HEK293T (cell line): ENCODE measurements at regions not wholly inside any gene's neighbourhood (a gene's known extent, or its start where the extent isn't known, plus 50 kb on each side); places are given as distances from the start of the nearest gene placed in this dataset.

Source experiments
- ARNT ChIP-seq: fragments of 450-650 bp; IDR thresholded peaks from 2 replicates; pipeline ENCODE4 v1.6.1; 2017; ENCODE audit warnings: mild to moderate bottlenecking
- CTBP1 ChIP-seq: fragments of 450-650 bp; IDR thresholded peaks from 2 replicates; pipeline ENCODE4 v1.6.1; 2016; ENCODE audit warnings: borderline replicate concordance
- ELF4 ChIP-seq: fragments of 450-650 bp; IDR thresholded peaks from 2 replicates; pipeline ENCODE4 v1.6.1; 2017; ENCODE audit warnings: antibody characterized with exemption
- FOXA1 ChIP-seq: fragments of 450-650 bp; IDR thresholded peaks from 2 replicates; pipeline ENCODE4 v1.6.1; 2016; ENCODE audit warnings: mild to moderate bottlenecking
- FOXK2 ChIP-seq: fragments of 450-650 bp; IDR thresholded peaks from 2 replicates; pipeline ENCODE4 v1.6.1; 2016; ENCODE audit warnings: mild to moderate bottlenecking
- FOXM1 ChIP-seq: fragments of 450-650 bp; IDR thresholded peaks from 2 replicates; pipeline ENCODE4 v1.6.1; 2017; ENCODE audit warnings: mild to moderate bottlenecking, borderline replicate concordance
- L3MBTL2 ChIP-seq: fragments of 450-650 bp; conservative IDR thresholded peaks from 2 replicates; pipeline ENCODE4 v1.6.1; 2016; ENCODE audit warnings: mild to moderate bottlenecking
- LEF1 ChIP-seq: fragments of 450-650 bp; IDR thresholded peaks from 2 replicates; pipeline ENCODE4 v1.6.1; 2017; ENCODE audit warnings: mild to moderate bottlenecking, borderline replicate concordance
- NFRKB ChIP-seq: fragments of 450-650 bp; IDR thresholded peaks from 2 replicates; pipeline ENCODE4 v1.6.1; 2016; ENCODE audit warnings: mild to moderate bottlenecking, moderate library complexity
- PKNOX1 ChIP-seq: fragments of 450-650 bp; IDR thresholded peaks from 2 replicates; pipeline ENCODE4 v1.6.1; 2016
- SP1 ChIP-seq: fragments of 450-650 bp; IDR thresholded peaks from 2 replicates; pipeline ENCODE4 v1.6.1; 2017
- SUZ12 ChIP-seq: fragments of 450-650 bp; IDR thresholded peaks from 2 replicates; pipeline ENCODE4 v1.6.1; 2016; ENCODE audit warnings: mild to moderate bottlenecking
- TARDBP ChIP-seq: fragments of 450-650 bp; IDR thresholded peaks from 2 replicates; pipeline ENCODE4 v1.6.1; 2016
- ZNF384 ChIP-seq: fragments of 450-650 bp; IDR thresholded peaks from 2 replicates; pipeline ENCODE4 v1.6.1; 2016

GRCh38 chr1:87718241-87718950 is 389.7 kb downstream of the LMO4 start:
- TF ChIP-seq ARNT (peak; percentile 95), FOXA1 (no peak), ELF4 (no peak), FOXM1 (no peak), NFRKB (no peak), TARDBP (no peak), FOXK2 (no peak), SP1 (no peak), LEF1 (no peak), ZNF384 (peak; percentile 45; the same call in 1 of the 2 replicates), PKNOX1 (peak; percentile 97), SUZ12 (no peak), CTBP1 (peak; percentile 95), L3MBTL2 (no peak)
